Stimulated activated CD4-positive, alpha-beta T cell treated with anti-CD3 and anti-CD28 coated beads, TNF-alpha, amount 100 ng/mL, for 24 hours (primary cell): ENCODE measurements at regions not wholly inside any gene's neighbourhood (a gene's known extent, or its start where the extent isn't known, plus 50 kb on each side); places are given as distances from the start of the nearest gene placed in this dataset.
A peak's percentile ranks its signal among the peaks of the same experiment; 100 is the strongest.
"Not testable (repeated sequence)": the region's sequence is repeated elsewhere in the genome, so short reads cannot be mapped to it uniquely, and the experiment has no call there.

ENCODE experiments used
- DNase-seq, 3 experiments: peaks; one replicate each; pipeline ENCODE4 v3.0.0-alpha.2; 2020; ENCODE audit warnings: low read depth in 3 of 3

DNA sequence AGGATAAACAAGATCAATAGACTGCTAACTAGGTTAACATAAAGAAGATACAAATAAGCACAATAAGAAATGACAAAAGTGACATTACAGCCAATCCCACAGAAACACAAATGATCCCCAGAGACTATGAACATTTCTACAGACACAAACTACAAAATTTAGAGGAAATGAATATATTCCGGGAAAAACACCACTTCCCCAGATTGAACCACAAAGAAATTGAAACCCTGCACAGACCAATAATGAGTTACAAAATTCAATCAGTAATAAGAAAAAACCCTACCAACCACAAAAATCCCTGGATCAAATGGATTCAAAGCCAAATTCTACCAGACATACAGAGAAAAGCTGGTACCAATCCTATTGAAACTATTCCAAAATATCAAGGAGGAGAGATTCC, 232.4 kb upstream of the RBMS1 start:
- DNase-seq, result no peak

DNA sequence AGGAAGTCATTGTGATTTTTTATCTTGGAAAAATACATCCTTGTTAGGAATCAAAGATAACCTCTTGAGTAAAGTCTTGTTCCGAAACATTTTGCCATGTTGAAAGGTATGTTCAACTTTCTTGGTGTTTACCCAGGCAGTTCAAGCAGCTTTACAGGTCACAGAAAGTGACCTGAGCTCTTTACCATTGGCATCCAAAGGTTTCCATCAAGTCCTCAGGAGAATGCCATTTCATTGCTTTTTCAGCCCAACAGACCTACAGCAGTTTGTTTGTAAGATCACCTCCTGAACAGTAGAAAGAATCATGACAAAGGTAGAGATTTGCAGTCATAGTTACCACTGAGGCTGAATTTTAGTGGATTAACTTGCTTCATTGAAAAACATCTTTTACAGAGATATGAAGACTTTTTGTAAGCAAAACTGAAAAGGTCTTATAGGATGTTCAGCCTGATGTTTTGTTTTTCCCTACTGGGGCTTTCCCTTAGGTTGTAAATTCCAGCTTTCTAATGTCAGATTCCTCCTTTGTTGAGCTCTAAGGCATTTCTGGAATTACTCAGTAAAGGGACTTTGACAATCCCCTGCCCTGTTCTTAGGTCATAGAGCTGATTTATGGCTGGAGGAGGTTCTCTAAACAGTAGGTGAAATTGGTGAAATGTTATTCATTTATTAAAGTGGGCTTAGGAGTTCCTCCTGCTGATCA, 236.8 kb upstream of the RBMS1 start:
- no peak for DNase-seq

GRCh38 chr2:160731415-160731814, 237.8 kb upstream of the RBMS1 start:
- DNase-seq, result no peak

DNA sequence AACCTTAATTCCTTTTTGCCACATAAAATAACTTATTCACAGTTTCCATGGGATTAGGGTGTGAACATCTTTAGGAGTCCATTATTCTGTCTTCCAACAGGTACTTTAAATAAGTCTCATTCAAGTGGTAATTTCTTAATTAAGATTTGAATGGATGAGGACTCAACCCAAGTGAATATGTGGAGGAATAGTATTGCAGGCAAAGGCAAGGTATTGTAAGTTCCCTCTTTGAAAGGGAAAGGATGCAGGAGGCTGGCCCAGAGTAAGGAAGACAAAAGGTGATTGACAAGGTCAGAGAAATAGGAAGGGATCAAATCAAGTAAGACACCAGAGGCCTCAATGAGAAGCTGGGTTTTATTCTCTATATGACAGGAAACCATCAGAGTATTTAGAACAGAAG, 238.2 kb upstream of the RBMS1 start:
- DNase-seq, result no peak

- DNase-seq, result no peak
Measured at GRCh38 chr2:160735696-160736095, 242.1 kb upstream of the RBMS1 start.

- no peak for DNase-seq
Measured at GRCh38 chr2:160736148-160737028, 242.8 kb upstream of the RBMS1 start.

- no peak for DNase-seq
Measured at GRCh38 chr2:160737247-160737646, 243.6 kb upstream of the RBMS1 start.

DNA sequence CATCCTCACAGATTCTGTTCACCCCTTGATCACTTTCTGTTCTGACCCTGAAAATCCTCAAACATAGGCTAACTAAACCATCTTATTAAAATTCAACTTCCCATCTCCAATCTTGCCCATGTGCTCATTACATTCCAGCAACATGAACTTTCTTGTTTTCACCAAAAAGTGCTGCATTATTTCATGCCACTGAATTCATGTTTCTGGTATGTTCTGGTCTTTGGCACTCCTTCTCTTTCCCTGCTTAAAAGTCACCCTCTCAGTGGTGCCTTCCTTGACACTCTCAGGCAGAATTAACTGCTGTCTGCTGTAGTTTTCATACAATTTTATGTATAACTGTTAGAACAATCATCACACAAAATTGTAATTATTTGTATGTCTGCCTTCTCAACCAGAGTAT, 247.7 kb upstream of the RBMS1 start:
- DNase-seq, result no peak

- DNase-seq, result no peak
Measured at GRCh38 chr2:160741815-160742214, 248.2 kb upstream of the RBMS1 start.

- DNase-seq, result no peak
Measured at GRCh38 chr2:160742667-160743066, 249.1 kb upstream of the RBMS1 start.

GRCh38 chr2:160747501-160748170, 254.0 kb upstream of the RBMS1 start:
- DNase-seq, result no peak

DNA sequence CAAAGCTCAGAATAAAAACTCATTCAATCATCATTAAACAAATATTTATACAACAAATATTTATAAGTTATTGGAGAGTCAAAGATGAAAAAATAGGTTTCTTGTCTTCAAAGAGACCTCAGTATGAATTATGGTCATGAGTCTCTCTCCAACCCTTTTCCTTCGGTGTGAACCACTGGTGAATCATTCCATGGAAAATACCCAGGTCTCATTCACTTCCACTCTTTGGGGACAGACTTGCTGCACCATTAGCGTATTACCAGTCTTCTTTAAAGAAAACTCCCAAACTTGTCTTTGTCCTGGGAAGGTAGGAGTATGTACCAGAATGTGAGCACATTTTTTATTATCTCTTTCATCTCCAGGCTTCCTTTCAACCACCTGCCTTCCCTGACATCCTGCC, 257.4 kb upstream of the RBMS1 start:
- no peak for DNase-seq

- peak in 1 of 3 experiments; percentile 13 for DNase-seq
Measured at GRCh38 chr2:160752475-160753330, 259.1 kb upstream of the RBMS1 start.

DNA sequence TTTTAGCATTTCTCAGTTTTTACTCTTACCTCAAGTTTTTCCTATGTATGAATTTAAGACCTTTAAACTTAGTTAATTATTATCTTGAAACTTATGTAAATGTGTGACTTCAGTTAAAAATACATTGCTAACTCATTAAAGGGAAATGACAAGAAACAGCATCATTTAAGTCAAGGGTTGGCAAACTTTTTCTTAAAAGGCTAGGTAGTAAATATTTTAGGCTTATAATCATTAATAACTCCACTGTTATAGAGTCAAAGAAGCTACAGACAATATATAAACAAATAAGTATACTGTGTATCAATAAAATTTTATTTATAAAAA, 259.7 kb upstream of the RBMS1 start:
- no peak for DNase-seq

DNA sequence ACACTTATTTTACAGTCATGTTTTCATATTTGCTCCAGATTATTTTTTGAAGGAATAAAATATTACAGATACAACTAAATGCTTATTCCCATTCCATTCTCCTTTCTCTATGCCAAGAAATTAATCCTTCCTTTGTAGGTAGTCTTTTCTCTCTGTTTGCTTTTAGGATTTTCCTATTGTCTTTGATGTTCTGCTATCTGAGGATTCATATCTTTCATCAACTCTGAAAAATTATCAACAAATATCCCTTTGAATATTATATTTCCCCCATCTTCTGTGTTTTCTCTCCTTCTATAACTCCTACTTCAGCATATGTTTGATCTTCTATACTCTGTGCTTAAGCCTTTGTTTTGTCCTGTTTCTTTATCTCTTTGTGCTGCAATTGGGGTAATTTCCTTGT, 260.4 kb upstream of the RBMS1 start:
- no peak for DNase-seq

GRCh38 chr2:160756481-160756880, 262.9 kb upstream of the RBMS1 start:
- DNase-seq, result no peak

- DNase-seq, result not testable (repeated sequence)
Measured at GRCh38 chr2:160762493-160763128, 269.0 kb upstream of the RBMS1 start.

DNA sequence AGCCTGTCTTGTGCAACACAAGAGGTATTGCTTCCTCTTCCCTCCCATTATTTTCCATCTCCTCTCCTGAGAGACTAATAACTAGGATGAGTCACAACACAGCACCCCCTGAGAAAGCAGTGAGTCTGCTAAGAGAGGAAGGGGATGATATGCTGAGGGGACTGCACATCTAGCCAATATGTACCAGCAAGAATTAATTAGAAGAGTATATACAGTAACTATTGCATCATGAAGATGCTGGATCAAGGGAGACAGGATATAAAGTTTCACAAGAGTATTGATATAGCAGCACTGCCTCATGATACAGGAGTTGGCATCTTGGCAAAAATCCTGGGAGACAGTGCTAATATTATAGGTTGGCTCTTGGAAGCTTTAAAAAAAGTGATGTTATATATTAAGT, 289.9 kb upstream of the RBMS1 start:
- DNase-seq, result no peak

- DNase-seq, result no peak
Measured at GRCh38 chr2:160784034-160784433, 290.4 kb upstream of the RBMS1 start.

GRCh38 chr2:160790738-160791137, 297.1 kb upstream of the RBMS1 start:
- DNase-seq, result no peak

DNA sequence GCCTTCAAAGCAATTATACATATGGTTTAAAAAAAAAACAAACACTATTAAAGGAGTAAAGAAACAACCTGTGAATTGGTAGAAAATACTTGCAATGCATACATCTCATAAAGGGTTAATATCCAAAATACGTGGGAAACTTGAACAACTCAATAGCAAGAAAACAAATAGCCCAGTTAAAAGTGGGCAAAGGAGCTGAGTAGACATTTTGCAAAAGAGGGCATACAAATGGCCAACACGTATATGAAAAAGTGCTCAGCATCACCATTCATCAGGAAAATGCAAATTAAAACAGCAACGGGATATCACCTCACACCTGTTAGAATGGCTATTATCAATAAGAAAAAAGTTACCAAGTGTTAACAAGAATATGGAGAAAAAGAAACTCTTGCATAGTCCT, 298.3 kb upstream of the RBMS1 start:
- no peak for DNase-seq
